ENCODE measurements at regions not wholly inside any gene's neighbourhood (a gene's known extent, or its start where the extent isn't known, plus 50 kb on each side); places are given as distances from the start of the nearest gene placed in this dataset.

DNA sequence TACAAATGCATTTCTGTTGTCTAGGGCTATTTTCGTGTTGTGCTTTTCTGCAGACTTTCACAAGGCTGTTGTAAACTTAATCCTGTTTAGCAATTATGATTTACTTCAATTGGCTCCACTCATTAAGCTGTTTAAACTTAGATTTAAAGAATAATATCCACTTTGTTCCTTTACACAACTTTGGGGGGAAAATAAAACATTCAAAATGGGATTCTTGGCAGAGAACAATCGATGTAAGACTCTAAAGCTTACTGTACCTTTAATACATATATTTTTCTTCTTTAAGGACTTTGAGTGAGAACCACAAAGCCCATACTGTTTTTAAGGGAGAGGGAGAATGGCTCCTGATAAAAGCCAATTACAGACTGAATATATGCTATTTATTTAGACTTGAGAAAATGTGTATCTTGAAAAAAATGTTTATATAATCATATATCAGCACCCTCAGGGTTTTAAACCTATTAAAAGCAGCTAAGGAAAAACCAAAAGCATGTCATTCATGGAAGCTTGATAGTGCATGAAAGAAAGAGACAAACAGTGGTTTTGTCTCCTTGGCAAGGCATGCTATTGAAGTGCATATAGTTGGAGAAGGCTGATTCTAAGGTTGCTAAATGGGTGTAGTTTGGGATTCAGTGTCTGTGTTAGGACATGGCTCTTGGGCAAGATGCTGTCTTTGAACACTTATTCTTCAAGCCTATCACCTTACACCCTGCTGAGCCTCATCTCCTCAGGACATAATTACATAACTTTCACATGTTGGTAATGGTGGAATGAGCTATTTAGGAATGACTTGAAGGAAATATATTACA is 293.4 kb upstream of the TBC1D5 start:
- H3K27ac Mint-ChIP-seq, result no peak overlapping the region

More for the DNA sequence above, 293.4 kb upstream of the TBC1D5 start:
- no peak overlapping the region for H2BK12ac ChIP-seq (ENCODE audit: insufficient read length, low read depth, low read length)
- TF ChIP-seq, protein P1, sequence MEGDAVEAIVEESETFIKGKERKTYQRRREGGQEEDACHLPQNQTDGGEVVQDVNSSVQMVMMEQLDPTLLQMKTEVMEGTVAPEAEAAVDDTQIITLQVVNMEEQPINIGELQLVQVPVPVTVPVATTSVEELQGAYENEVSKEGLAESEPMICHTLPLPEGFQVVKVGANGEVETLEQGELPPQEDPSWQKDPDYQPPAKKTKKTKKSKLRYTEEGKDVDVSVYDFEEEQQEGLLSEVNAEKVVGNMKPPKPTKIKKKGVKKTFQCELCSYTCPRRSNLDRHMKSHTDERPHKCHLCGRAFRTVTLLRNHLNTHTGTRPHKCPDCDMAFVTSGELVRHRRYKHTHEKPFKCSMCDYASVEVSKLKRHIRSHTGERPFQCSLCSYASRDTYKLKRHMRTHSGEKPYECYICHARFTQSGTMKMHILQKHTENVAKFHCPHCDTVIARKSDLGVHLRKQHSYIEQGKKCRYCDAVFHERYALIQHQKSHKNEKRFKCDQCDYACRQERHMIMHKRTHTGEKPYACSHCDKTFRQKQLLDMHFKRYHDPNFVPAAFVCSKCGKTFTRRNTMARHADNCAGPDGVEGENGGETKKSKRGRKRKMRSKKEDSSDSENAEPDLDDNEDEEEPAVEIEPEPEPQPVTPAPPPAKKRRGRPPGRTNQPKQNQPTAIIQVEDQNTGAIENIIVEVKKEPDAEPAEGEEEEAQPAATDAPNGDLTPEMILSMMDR (conservative IDR thresholded peaks at IDR 0.05), result no peak
- no peak overlapping the region for H2AFZ ChIP-seq (ENCODE audit: low read length)
- H4K8ac ChIP-seq (replicated peaks; ENCODE audit: insufficient read length, low read depth, low read length), result no peak overlapping the region
- no peak overlapping the region for H2BK5ac ChIP-seq (ENCODE audit: insufficient read length, low read length)
- H3K4ac ChIP-seq (ENCODE audit: low read depth, low read length), result no peak overlapping the region
- H3K23me2 ChIP-seq (ENCODE audit: insufficient read length, low read depth, low read length, poor library complexity, severe bottlenecking), result no peaks in the 10 kb centered on the region
- no peaks in the 10 kb centered on the region for H3K27me3 ChIP-seq (ENCODE audit: insufficient read depth, low read length)
- no peaks in the 10 kb centered on the region for H3K79me1 ChIP-seq (ENCODE audit: insufficient read depth, low read depth, low read length, poor library complexity, severe bottlenecking)
- H2BK15ac ChIP-seq (ENCODE audit: low read depth, low read length), result no peak overlapping the region
- no peaks in the 10 kb centered on the region for H3K4me1 ChIP-seq (ENCODE audit: insufficient read depth, low read length)
- no peaks in the 10 kb centered on the region for H4K20me1 ChIP-seq (ENCODE audit: control insufficient read depth, insufficient read depth, insufficient read length)
- H3K79me2 ChIP-seq (ENCODE audit: insufficient read depth, low read length), result no peaks in the 10 kb centered on the region
- no peak overlapping the region for H3K18ac ChIP-seq (ENCODE audit: insufficient read length, low read depth, low read length)
- H4K91ac ChIP-seq (ENCODE audit: insufficient read length, low read depth, low read length), result no peak overlapping the region
- no peak overlapping the region for H3K27ac ChIP-seq (ENCODE audit: insufficient read length, low read depth, low read length)
- DNase-seq, result no peak
- H3T11ph ChIP-seq (ENCODE audit: low read length), result no peak overlapping the region
- no peaks in the 10 kb centered on the region for H3K9me3 ChIP-seq (ENCODE audit: control insufficient read depth, low read depth, low read length)
- H3K56ac ChIP-seq (ENCODE audit: insufficient read length, low read depth, low read length), result no peak overlapping the region
- no peak overlapping the region for H2BK20ac ChIP-seq (ENCODE audit: low read depth, low read length, poor library complexity, severe bottlenecking)
- no peak overlapping the region for H3K9ac ChIP-seq (ENCODE audit: extremely low read depth, insufficient read length, low read length)
- H2AK5ac ChIP-seq (ENCODE audit: insufficient read length, low read length), result no peak overlapping the region
- Mint-ChIP-seq H3K27me3 (ENCODE audit: low read depth) (no peaks in the 10 kb centered on the region), H3K9me3 (no peaks in the 10 kb centered on the region), H3K36me3 (ENCODE audit: insufficient read depth in 1 of 3, low read depth in 3 of 3) (peaks cover 0 to 2% (median 0%) of the 10 kb centered on the region in 3 experiments; a peak in 2 of 7 replicates), H3K4me3 (no peak overlapping the region), H3K4me1 (peaks cover 17 to 23% of the 10 kb centered on the region in 2 experiments)
- H2BK120ac ChIP-seq (ENCODE audit: low read depth, low read length, poor library complexity, severe bottlenecking), result no peak overlapping the region
- WGBS (ENCODE audit: extremely low coverage, insufficient read length, low lambda C conversion rate), result no CpG with 5 or more reads among the region's 2 CpGs
- no peak overlapping the region for H3K4me2 ChIP-seq (ENCODE audit: insufficient read depth, insufficient read length, low read length)
- no peak overlapping the region for H4K5ac ChIP-seq (ENCODE audit: insufficient read length, low read depth, low read length)
- no peak overlapping the region for H3K14ac ChIP-seq (ENCODE audit: insufficient read depth, low read length)
- H3K23ac ChIP-seq (ENCODE audit: insufficient read length, low read depth, low read length), result no peak overlapping the region
